GM23338 (cell line): ENCODE measurements at regions not wholly inside any gene's neighbourhood (a gene's known extent, or its start where the extent isn't known, plus 50 kb on each side); places are given as distances from the start of the nearest gene placed in this dataset.

Experiments used
- ATAC-seq: fragments of 200-7000 bp; cut with Tn5 transposase; 3 replicates; pipeline ENCODE4 v1.9.1; 2020
- DNase-seq: peaks from one replicate; pipeline ENCODE4 v3.0.0-alpha.2; 2015; ENCODE audit warnings: low spot score
- H2AFZ ChIP-seq: fragments of 200-600 bp; sonication (generic); 2 replicates; pipeline ENCODE4 v1.8.0; 2016; ENCODE audit warnings: antibody characterized with exemption, mild to moderate bottlenecking, moderate library complexity
- H3F3A ChIP-seq: fragments of 200-600 bp; sonication (generic); replicated peaks from 2 replicates; pipeline ENCODE4 v1.8.0; 2017; ENCODE audit warnings: antibody characterized with exemption, mixed run types, low read depth
- H3K27ac ChIP-seq: fragments of 200-600 bp; sonication (generic); 2 replicates; pipeline ENCODE4 v1.6.1; 2016; ENCODE audit warnings: low read depth
- H3K27me3 ChIP-seq: fragments of 200-600 bp; sonication (generic); 2 replicates; pipeline ENCODE4 v1.8.0; 2016; ENCODE audit warnings: mild to moderate bottlenecking, mixed run types, moderate library complexity; ENCODE audit not compliant: insufficient read depth
- H3K36me3 ChIP-seq: fragments of 200-600 bp; sonication (generic); 2 replicates; pipeline ENCODE4 v1.8.0; 2016; ENCODE audit warnings: mild to moderate bottlenecking; ENCODE audit not compliant: insufficient read depth
- H3K4me1 ChIP-seq: fragments of 200-600 bp; sonication (generic); 2 replicates; pipeline ENCODE4 v1.8.0; 2016; ENCODE audit warnings: mild to moderate bottlenecking, moderate library complexity; ENCODE audit not compliant: insufficient read depth
- H3K4me2 ChIP-seq: fragments of 200-600 bp; sonication (generic); 2 replicates; pipeline ENCODE4 v1.7.1; 2017; ENCODE audit warnings: mixed run types
- H3K4me3 ChIP-seq: fragments of 200-600 bp; sonication (generic); 2 replicates; pipeline ENCODE4 v1.6.1; 2016; ENCODE audit warnings: mixed run types
- H3K79me2 ChIP-seq: fragments of 200-600 bp; sonication (generic); replicated peaks from 2 replicates; pipeline ENCODE4 v1.8.0; 2017; ENCODE audit warnings: mild to moderate bottlenecking; ENCODE audit not compliant: insufficient read depth
- H3K9me2 ChIP-seq: fragments of 200-600 bp; sonication (generic); 2 replicates; pipeline ENCODE4 v1.8.0; 2017; ENCODE audit not compliant: insufficient read depth
- H4K20me1 ChIP-seq: fragments of 200-600 bp; sonication (generic); replicated peaks from 2 replicates; pipeline ENCODE4 v1.8.0; 2017; ENCODE audit warnings: mild to moderate bottlenecking; ENCODE audit not compliant: insufficient read depth
- H3K27ac Mint-ChIP-seq: 2 replicates; pipeline ENCODE4 v1.8.0; 2020; ENCODE audit warnings: inconsistent platforms, mild to moderate bottlenecking, moderate library complexity, mixed read lengths
- H3K27me3 Mint-ChIP-seq: 3 replicates; pipeline ENCODE4 v1.8.0; 2022; ENCODE audit warnings: low read depth, mild to moderate bottlenecking, moderate library complexity, mixed read lengths, inconsistent platforms; ENCODE audit not compliant: insufficient read depth, poor library complexity
- H3K36me3 Mint-ChIP-seq: 3 replicates; pipeline ENCODE4 v1.8.0; 2021; ENCODE audit warnings: low read depth, mild to moderate bottlenecking, inconsistent platforms, moderate library complexity, mixed read lengths
- H3K4me1 Mint-ChIP-seq: 3 replicates; pipeline ENCODE4 v1.8.0; 2020; ENCODE audit warnings: mild to moderate bottlenecking, inconsistent platforms, mixed read lengths
- H3K4me3 Mint-ChIP-seq: 3 replicates; pipeline ENCODE4 v1.8.0; 2021; ENCODE audit warnings: moderate library complexity, mild to moderate bottlenecking, inconsistent platforms, mixed read lengths
- H3K9me3 Mint-ChIP-seq: 3 replicates; pipeline ENCODE4 v1.8.0; 2020; ENCODE audit warnings: moderate library complexity, mild to moderate bottlenecking, inconsistent platforms, mixed read lengths
- CREB1 ChIP-seq: fragments of 250-450 bp; sonication (Bioruptor Pico); IDR thresholded peaks from 2 replicates; pipeline ENCODE4 v1.5.0; 2020; ENCODE audit warnings: low read depth, mild to moderate bottlenecking, moderate library complexity
- EZH2phosphoT487 ChIP-seq: fragments of 200-600 bp; sonication (generic); IDR thresholded peaks from one replicate; pipeline ENCODE4 v1.8.1; 2018; ENCODE audit warnings: antibody characterized with exemption; ENCODE audit not compliant: unreplicated experiment
- NANOG ChIP-seq: IDR thresholded peaks from 2 replicates; pipeline ENCODE4 v1.6.1; 2016; ENCODE audit warnings: antibody characterized with exemption, borderline replicate concordance
- POLR2AphosphoS5 ChIP-seq: IDR thresholded peaks from 2 replicates; pipeline ENCODE4 v1.6.1; 2016; ENCODE audit warnings: antibody characterized with exemption, low read depth
- REST ChIP-seq: IDR thresholded peaks from one replicate; pipeline ENCODE4 v1.6.1; 2018; ENCODE audit warnings: antibody characterized with exemption; ENCODE audit not compliant: unreplicated experiment
- TF ChIP-seq, protein P1 (sequence below): fragments of 250-450 bp; sonication (Bioruptor Pico); IDR thresholded peaks from 2 replicates; pipeline ENCODE4 v1.5.0; 2020; ENCODE audit warnings: mild to moderate bottlenecking, moderate library complexity

- no peak for TF ChIP-seq REST
These were observed 243.1 kb downstream of the ALDH8A1 start (continued) for GRCh38 chr6:134706806-134707205.

- peak; percentile 91 for ATAC-seq
- H3K9me2 ChIP-seq, result no peaks in the 10 kb centered on the region
- H3K4me3 Mint-ChIP-seq, result no peak overlapping the region
- H3K4me1 ChIP-seq, result no peaks in the 10 kb centered on the region
- H3K27ac Mint-ChIP-seq, result no peak overlapping the region
- H3K27me3 ChIP-seq, result no peaks in the 10 kb centered on the region
- no peaks in the 10 kb centered on the region for H3K36me3 Mint-ChIP-seq
- peak; percentile 50 for DNase-seq
- no peak overlapping the region for H3K4me2 ChIP-seq
- no peaks in the 10 kb centered on the region for H3F3A ChIP-seq
- H3K4me3 ChIP-seq, result no peak overlapping the region
- TF ChIP-seq POLR2AphosphoS5, result no peak
- no peak for TF ChIP-seq EZH2phosphoT487
- no peak for TF ChIP-seq NANOG
- TF ChIP-seq, protein P1, sequence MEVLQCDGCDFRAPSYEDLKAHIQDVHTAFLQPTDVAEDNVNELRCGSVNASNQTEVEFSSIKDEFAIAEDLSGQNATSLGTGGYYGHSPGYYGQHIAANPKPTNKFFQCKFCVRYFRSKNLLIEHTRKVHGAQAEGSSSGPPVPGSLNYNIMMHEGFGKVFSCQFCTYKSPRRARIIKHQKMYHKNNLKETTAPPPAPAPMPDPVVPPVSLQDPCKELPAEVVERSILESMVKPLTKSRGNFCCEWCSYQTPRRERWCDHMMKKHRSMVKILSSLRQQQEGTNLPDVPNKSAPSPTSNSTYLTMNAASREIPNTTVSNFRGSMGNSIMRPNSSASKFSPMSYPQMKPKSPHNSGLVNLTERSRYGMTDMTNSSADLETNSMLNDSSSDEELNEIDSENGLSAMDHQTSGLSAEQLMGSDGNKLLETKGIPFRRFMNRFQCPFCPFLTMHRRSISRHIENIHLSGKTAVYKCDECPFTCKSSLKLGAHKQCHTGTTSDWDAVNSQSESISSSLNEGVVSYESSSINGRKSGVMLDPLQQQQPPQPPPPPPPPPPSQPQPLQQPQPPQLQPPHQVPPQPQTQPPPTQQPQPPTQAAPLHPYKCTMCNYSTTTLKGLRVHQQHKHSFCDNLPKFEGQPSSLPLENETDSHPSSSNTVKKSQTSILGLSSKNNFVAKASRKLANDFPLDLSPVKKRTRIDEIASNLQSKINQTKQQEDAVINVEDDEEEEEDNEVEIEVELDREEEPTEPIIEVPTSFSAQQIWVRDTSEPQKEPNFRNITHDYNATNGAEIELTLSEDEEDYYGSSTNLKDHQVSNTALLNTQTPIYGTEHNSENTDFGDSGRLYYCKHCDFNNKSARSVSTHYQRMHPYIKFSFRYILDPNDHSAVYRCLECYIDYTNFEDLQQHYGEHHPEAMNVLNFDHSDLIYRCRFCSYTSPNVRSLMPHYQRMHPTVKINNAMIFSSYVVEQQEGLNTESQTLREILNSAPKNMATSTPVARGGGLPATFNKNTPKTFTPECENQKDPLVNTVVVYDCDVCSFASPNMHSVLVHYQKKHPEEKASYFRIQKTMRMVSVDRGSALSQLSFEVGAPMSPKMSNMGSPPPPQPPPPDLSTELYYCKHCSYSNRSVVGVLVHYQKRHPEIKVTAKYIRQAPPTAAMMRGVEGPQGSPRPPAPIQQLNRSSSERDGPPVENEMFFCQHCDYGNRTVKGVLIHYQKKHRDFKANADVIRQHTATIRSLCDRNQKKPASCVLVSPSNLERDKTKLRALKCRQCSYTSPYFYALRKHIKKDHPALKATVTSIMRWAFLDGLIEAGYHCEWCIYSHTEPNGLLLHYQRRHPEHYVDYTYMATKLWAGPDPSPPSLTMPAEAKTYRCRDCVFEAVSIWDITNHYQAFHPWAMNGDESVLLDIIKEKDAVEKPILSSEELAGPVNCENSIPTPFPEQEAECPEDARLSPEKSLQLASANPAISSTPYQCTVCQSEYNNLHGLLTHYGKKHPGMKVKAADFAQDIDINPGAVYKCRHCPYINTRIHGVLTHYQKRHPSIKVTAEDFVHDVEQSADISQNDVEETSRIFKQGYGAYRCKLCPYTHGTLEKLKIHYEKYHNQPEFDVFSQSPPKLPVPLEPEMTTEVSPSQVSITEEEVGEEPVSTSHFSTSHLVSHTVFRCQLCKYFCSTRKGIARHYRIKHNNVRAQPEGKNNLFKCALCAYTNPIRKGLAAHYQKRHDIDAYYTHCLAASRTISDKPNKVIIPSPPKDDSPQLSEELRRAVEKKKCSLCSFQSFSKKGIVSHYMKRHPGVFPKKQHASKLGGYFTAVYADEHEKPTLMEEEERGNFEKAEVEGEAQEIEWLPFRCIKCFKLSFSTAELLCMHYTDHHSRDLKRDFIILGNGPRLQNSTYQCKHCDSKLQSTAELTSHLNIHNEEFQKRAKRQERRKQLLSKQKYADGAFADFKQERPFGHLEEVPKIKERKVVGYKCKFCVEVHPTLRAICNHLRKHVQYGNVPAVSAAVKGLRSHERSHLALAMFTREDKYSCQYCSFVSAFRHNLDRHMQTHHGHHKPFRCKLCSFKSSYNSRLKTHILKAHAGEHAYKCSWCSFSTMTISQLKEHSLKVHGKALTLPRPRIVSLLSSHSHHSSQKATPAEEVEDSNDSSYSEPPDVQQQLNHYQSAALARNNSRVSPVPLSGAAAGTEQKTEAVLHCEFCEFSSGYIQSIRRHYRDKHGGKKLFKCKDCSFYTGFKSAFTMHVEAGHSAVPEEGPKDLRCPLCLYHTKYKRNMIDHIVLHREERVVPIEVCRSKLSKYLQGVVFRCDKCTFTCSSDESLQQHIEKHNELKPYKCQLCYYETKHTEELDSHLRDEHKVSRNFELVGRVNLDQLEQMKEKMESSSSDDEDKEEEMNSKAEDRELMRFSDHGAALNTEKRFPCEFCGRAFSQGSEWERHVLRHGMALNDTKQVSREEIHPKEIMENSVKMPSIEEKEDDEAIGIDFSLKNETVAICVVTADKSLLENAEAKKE (CRISPR knock-in tag), result peak; percentile 85
- TF ChIP-seq CREB1 (CRISPR knock-in tag), result peak; percentile 30; the same call in 1 of the 2 replicates
- no peaks in the 10 kb centered on the region for H4K20me1 ChIP-seq
- H3K27ac ChIP-seq, result no peak overlapping the region
- no peaks in the 10 kb centered on the region for H3K27me3 Mint-ChIP-seq
- peaks cover 23% of the 10 kb centered on the region for H3K4me1 Mint-ChIP-seq
- H2AFZ ChIP-seq, result no peak overlapping the region
- no peaks in the 10 kb centered on the region for H3K9me3 Mint-ChIP-seq
- no peaks in the 10 kb centered on the region for H3K79me2 ChIP-seq
- no peaks in the 10 kb centered on the region for H3K36me3 ChIP-seq
These were observed 243.7 kb downstream of the ALDH8A1 start for GRCh38 chr6:134706153-134706552.
